Neural progenitor cell (in vitro differentiated cells): ENCODE measurements at regions not wholly inside any gene's neighbourhood (a gene's known extent, or its start where the extent isn't known, plus 50 kb on each side); places are given as distances from the start of the nearest gene placed in this dataset.
A peak's percentile ranks its signal among the peaks of the same experiment; 100 is the strongest.
"Not testable (repeated sequence)": the region's sequence is repeated elsewhere in the genome, so short reads cannot be mapped to it uniquely, and the experiment has no call there.

Experiments
- DNase-seq: peaks from one replicate; pipeline ENCODE4 v3.0.0-alpha.2; 2016; ENCODE audit warnings: low spot score
- H2AFZ ChIP-seq: fragments of 200-600 bp; sonication (generic); replicated peaks from 2 replicates; pipeline ENCODE4 v1.6.1; 2016; ENCODE audit warnings: antibody characterized with exemption
- H3F3A ChIP-seq: fragments of 200-600 bp; sonication (generic); 2 replicates; pipeline ENCODE4 v1.6.1; 2016; ENCODE audit warnings: antibody characterized with exemption, low read depth
- H3K27ac ChIP-seq: fragments of 200-600 bp; sonication (generic); 2 replicates; pipeline ENCODE4 v1.5.1; 2016; ENCODE audit warnings: mild to moderate bottlenecking
- H3K27me3 ChIP-seq: fragments of 200-600 bp; sonication (generic); 2 replicates; pipeline ENCODE4 v1.6.1; 2016; ENCODE audit warnings: mild to moderate bottlenecking, moderate library complexity
- H3K36me3 ChIP-seq: fragments of 200-600 bp; sonication (generic); 2 replicates; pipeline ENCODE4 v1.5.1; 2016
- H3K4me1 ChIP-seq: fragments of 200-600 bp; sonication (generic); 2 replicates; pipeline ENCODE4 v1.6.1; 2016; ENCODE audit warnings: mixed run types
- H3K4me2 ChIP-seq: fragments of 200-600 bp; sonication (generic); 2 replicates; pipeline ENCODE4 v1.6.1; 2016
- H3K4me3 ChIP-seq: fragments of 200-600 bp; sonication (generic); 2 replicates; pipeline ENCODE4 v1.5.1; 2016
- H3K79me2 ChIP-seq: fragments of 200-600 bp; sonication (generic); 2 replicates; pipeline ENCODE4 v1.6.1; 2016; ENCODE audit warnings: low read depth
- H3K9ac ChIP-seq: fragments of 200-600 bp; sonication (generic); 2 replicates; pipeline ENCODE4 v1.6.1; 2016
- H3K9me3 ChIP-seq: fragments of 200-600 bp; sonication (generic); 2 replicates; pipeline ENCODE4 v1.5.1; 2016; ENCODE audit warnings: low read depth
- H4K20me1 ChIP-seq: fragments of 200-600 bp; sonication (generic); 2 replicates; pipeline ENCODE4 v1.6.1; 2016; ENCODE audit warnings: low read depth
- H3K27ac Mint-ChIP-seq: 3 replicates; pipeline ENCODE4 v1.8.0; 2021; ENCODE audit warnings: mixed read lengths
- H3K27me3 Mint-ChIP-seq: 2 replicates; pipeline ENCODE4 v1.8.0; 2022; ENCODE audit warnings: low read depth, mild to moderate bottlenecking, inconsistent platforms, moderate library complexity, mixed read lengths; ENCODE audit not compliant: insufficient read depth
- H3K36me3 Mint-ChIP-seq: 3 replicates; pipeline ENCODE4 v1.8.0; 2021; ENCODE audit warnings: mixed read lengths
- H3K4me1 Mint-ChIP-seq: 3 replicates; pipeline ENCODE4 v1.8.0; 2021; ENCODE audit warnings: mixed read lengths
- H3K4me3 Mint-ChIP-seq: 3 replicates; pipeline ENCODE4 v1.8.0; 2021; ENCODE audit warnings: mild to moderate bottlenecking, moderate library complexity, mixed read lengths
- H3K9me3 Mint-ChIP-seq: 3 replicates; pipeline ENCODE4 v1.8.0; 2020; ENCODE audit warnings: mixed read lengths
- CTCF ChIP-seq: fragments of 200-600 bp; sonication (generic); IDR thresholded peaks from 2 replicates; pipeline ENCODE4 v1.5.1; 2017; ENCODE audit warnings: antibody characterized with exemption, mild to moderate bottlenecking

DNA sequence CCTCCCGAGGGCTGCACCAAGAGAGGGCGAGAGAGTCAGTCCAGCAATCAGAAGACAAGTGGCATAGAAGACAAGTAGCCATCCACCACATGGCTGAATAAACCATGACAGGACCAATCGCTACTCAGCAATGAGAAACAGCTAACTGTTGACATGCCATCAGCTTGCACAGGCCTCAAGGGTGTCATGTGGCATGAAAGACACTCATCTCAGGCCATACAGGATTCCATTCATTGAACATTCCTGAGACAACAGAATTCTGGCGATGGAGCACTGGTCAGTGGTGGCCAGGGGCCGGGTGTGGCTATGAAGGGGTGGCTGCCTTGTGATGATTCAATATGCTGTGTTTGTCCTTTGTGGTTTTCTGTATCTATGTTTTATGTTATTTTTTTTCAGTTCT is 182.0 kb downstream of the ADRA2C start:
- H3K27ac Mint-ChIP-seq, H3K9me3 ChIP-seq, H3K9ac ChIP-seq, H2AFZ ChIP-seq, H3K27ac ChIP-seq, H3K4me3 ChIP-seq, H3K36me3 Mint-ChIP-seq, H3K4me1 ChIP-seq, H4K20me1 ChIP-seq, H3K27me3 ChIP-seq, DNase-seq, H3K4me2 ChIP-seq, H3K4me1 Mint-ChIP-seq, H3K79me2 ChIP-seq, H3K27me3 Mint-ChIP-seq, H3K9me3 Mint-ChIP-seq, H3K4me3 Mint-ChIP-seq, H3F3A ChIP-seq, H3K36me3 ChIP-seq: not testable (repeated sequence)

GRCh38 chr4:3949916-3950315 is 183.7 kb downstream of the ADRA2C start:
- not testable (repeated sequence) for H3K4me1 ChIP-seq, H3K79me2 ChIP-seq, H3K36me3 Mint-ChIP-seq, H3F3A ChIP-seq, H3K4me3 ChIP-seq, H3K9me3 ChIP-seq, H3K4me1 Mint-ChIP-seq, H3K27me3 ChIP-seq, H3K9ac ChIP-seq, H3K27ac ChIP-seq, H2AFZ ChIP-seq, H3K4me3 Mint-ChIP-seq, H3K27me3 Mint-ChIP-seq, H3K9me3 Mint-ChIP-seq, H3K4me2 ChIP-seq, H3K36me3 ChIP-seq, H4K20me1 ChIP-seq
- peak overlapping the region; percentile 33 for H3K27ac Mint-ChIP-seq
- DNase-seq = peak; percentile 75
- peak; percentile 63 for TF ChIP-seq CTCF

DNA sequence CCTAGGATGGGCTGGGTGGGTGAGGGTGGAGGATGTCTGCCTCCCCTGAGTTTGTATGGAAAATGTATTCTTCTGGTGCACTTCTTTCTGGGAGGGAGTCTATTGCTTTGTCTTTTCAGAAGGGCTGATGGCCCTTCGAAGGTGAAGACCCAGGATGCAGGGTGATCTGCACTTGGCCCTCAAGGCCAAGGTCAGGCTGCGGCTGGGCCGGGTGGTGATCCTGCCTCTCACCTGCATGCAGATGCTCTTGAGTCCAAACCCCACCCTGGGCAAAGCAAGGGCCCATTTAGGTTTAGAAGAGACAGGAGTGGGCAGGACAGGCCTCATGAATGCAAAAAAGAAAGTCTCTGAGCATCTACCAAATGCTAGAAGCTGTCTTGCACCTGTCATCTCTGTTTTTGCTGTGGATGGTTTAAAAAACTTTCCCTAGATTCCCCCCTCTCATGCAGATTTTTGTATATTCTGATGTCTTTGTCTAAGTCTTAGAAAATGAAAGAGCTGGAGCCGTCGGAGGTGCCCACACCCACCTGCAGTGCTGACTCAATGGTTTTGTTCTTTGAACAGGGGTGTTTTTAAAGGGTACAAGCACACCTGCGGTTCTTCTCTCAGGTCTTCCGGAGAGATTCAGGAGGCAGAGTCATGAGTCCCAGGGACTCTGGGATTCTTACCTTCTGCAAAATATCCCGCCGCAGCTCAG is 186.4 kb downstream of the ADRA2C start:
- not testable (repeated sequence) for H3K79me2 ChIP-seq, H3K4me3 Mint-ChIP-seq, H2AFZ ChIP-seq, H3K27ac Mint-ChIP-seq, H4K20me1 ChIP-seq, H3K36me3 Mint-ChIP-seq, H3K4me3 ChIP-seq, H3K27me3 Mint-ChIP-seq, H3K4me1 ChIP-seq, H3F3A ChIP-seq, H3K4me1 Mint-ChIP-seq, H3K27ac ChIP-seq, H3K36me3 ChIP-seq, H3K4me2 ChIP-seq, H3K9ac ChIP-seq, DNase-seq, H3K27me3 ChIP-seq, H3K9me3 Mint-ChIP-seq, H3K9me3 ChIP-seq

DNA sequence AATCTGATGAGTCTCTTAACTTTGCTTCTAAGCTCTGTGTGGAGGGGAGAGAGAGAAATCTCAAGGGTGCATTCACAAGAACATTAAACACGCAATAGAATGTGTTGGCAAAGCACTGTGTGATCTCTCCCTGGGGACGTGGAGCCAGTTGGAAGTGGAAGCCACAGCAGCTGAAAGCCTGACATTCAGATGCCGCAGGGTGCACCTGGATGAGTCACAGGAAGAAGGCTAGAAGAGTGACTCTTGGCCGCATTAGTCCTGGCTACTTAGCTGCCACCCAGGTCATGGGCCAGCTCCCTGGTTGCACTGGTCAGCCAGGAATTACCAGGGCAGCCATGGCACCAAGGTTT is 186.9 kb downstream of the ADRA2C start:
- H3K79me2 ChIP-seq, H3K4me1 Mint-ChIP-seq, H2AFZ ChIP-seq, H3K9ac ChIP-seq, H3K27me3 ChIP-seq, DNase-seq, H3K4me3 Mint-ChIP-seq, H4K20me1 ChIP-seq, H3K4me1 ChIP-seq, H3K9me3 ChIP-seq, H3K27ac ChIP-seq, H3K36me3 ChIP-seq, H3F3A ChIP-seq, H3K36me3 Mint-ChIP-seq, H3K27ac Mint-ChIP-seq, H3K4me3 ChIP-seq, H3K27me3 Mint-ChIP-seq, H3K4me2 ChIP-seq, H3K9me3 Mint-ChIP-seq: not testable (repeated sequence)

- H3K27ac ChIP-seq = not testable (repeated sequence)
Measured at GRCh38 chr4:3954540-3955320, 188.5 kb downstream of the ADRA2C start.

More at GRCh38 chr4:3954540-3955320, 188.5 kb downstream of the ADRA2C start:
- H3K27ac Mint-ChIP-seq, H3K27me3 ChIP-seq, H3K36me3 Mint-ChIP-seq, H3K27me3 Mint-ChIP-seq, H3K79me2 ChIP-seq, H3K9ac ChIP-seq, H4K20me1 ChIP-seq, H3F3A ChIP-seq, H3K4me1 ChIP-seq, H3K9me3 Mint-ChIP-seq, H3K36me3 ChIP-seq, H3K9me3 ChIP-seq, H3K4me1 Mint-ChIP-seq: not testable (repeated sequence)
- Histone ChIP-seq H2AFZ (peak overlapping the region; percentile 60), H3K4me2 (peak overlapping the region; percentile 79), H3K4me3 (peak overlapping the region; percentile 61)
- peak; percentile 51 for DNase-seq
- H3K4me3 Mint-ChIP-seq = peak overlapping the region; percentile 94
- TF ChIP-seq CTCF = peak; percentile 12
